GM18867 (cell line): ENCODE measurements at regions not wholly inside any gene's neighbourhood (a gene's known extent, or its start where the extent isn't known, plus 50 kb on each side); places are given as distances from the start of the nearest gene placed in this dataset.

Experiments
- ATAC-seq: cut with Tn5 transposase; IDR thresholded peaks from one replicate; pipeline ENCODE4 v1.9.1; 2021; ENCODE audit warnings: mild to moderate bottlenecking, moderate library complexity; ENCODE audit not compliant: unreplicated experiment

GRCh38 chr6:76702187-76702586 lies 629.7 kb upstream of the IMPG1 start:
- ATAC-seq, result no peak

DNA sequence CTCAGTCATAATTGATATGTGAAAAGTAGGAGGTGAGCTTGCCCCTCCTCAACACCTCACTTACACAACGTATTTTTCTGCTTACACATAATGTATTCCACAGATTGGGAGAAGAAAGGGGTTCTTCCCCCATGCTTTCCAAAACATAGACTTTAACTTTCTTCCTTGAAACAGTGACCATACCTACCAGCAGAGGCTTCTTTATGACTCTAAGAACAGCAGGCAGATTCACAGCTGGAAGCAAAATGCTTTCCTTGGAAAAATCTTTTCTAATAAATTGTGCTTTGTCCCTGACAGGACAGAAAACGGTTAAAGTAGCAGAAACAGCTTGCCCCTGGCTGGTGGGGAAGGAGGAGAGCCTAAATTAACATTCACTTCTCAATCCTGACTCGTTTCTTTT lies 629.1 kb upstream of the IMPG1 start:
- no peak for ATAC-seq

DNA sequence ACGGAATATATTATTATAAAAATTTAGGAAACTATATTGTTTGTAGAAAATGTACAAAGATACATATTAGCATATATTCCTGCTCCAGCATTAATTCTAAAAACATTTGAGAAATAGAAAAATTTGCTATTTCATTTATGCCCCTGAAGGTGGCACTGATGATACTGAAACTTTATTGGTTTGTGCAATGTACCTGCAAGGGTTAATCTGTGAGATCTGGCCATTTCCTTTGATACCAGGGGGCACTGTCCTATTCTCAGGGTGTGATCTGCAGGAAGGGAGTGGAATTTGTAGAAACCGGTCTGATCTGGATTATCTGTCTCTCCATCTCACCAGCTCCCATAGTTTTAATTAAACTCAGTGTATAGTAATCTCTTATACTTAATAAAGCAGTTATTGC lies 625.1 kb upstream of the IMPG1 start:
- no peak for ATAC-seq

GRCh38 chr6:76694795-76695194 lies 622.3 kb upstream of the IMPG1 start:
- no peak for ATAC-seq

GRCh38 chr6:76684875-76685274 lies 612.4 kb upstream of the IMPG1 start:
- ATAC-seq, result no peak

DNA sequence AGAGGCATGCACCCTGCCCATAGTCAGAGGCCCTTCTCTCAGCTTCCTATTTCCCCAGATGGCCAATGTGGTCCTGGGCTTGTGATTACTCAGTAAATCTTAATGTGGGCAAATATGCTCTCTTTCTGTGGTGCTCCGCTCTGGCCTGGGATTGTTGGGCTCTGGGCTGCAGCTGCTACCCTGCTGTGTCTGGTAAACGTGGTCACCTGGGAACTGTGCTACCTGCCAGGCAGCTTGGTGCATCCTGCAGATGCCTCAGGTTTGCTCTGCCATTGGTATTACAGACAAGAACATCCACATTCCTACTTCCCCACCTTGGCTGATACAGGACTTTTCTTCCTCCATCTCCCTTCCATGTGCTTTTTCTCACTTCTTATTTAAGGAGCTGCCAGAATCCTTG lies 611.5 kb upstream of the IMPG1 start:
- no peak for ATAC-seq

DNA sequence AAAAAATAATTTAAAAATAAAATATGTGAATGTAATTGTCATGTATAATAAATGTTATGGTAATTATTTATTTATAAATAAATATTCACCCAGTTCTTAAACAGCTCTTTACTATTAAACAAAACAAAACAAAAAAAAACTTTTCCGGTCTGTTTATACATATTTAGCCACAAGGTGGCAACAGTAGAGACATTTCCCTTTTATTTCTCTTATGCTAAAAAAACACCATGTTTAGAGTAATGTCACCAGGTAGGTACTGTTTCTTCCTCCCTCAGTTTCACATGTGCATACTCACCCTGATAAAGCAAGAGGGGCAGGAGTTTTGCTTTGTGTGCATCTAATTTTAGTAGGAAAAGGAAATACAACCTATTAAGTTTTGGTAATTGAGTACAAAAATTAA lies 610.4 kb upstream of the IMPG1 start:
- ATAC-seq, result peak; percentile 78

- ATAC-seq, result no peak
Measured at GRCh38 chr6:76681781-76682180, 609.3 kb upstream of the IMPG1 start.

GRCh38 chr6:76677017-76677416 lies 604.6 kb upstream of the IMPG1 start:
- ATAC-seq, result peak; percentile 91

GRCh38 chr6:76671751-76672150 lies 599.3 kb upstream of the IMPG1 start:
- ATAC-seq, result no peak

DNA sequence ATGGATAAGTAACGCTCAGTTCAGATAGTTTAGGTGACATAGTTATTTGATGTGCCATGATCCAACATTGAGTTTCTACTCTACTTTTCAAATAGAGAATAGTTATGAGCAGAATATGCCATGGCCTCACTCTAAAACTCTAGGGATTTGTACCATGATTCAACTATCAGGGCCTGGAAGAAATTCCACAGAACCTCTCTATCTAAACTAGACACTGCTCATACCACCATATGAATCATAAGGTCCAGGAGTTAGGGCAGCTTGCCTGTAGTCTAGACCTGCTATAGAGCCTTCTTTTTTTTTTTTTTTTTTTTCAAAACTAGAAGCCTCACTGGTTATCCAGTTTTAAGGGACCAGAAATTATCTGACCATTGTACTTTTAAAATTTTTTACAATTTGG lies 571.8 kb upstream of the IMPG1 start:
- no peak for ATAC-seq

DNA sequence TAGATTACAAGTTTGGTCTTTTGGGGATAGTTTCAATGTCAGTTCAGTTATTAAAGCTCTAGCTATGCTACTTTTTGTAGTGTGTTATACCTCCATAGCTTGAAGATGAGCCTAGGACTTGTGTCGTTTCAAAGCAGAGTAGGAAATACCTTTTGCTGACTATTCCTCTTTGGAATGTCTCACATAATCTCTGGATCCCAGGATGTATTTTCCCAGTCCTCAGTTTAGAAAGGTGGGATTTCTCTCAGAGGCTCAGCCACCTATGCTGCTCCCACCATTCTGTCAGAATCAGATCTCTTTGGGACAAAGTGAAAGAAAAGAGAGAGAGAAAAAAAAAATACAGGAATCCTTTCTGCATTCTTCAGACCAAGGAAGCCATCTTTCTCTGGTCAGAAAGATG lies 567.5 kb upstream of the IMPG1 start:
- no peak for ATAC-seq

- ATAC-seq, result no peak
Measured at GRCh38 chr6:76634695-76635094, 562.2 kb upstream of the IMPG1 start.

DNA sequence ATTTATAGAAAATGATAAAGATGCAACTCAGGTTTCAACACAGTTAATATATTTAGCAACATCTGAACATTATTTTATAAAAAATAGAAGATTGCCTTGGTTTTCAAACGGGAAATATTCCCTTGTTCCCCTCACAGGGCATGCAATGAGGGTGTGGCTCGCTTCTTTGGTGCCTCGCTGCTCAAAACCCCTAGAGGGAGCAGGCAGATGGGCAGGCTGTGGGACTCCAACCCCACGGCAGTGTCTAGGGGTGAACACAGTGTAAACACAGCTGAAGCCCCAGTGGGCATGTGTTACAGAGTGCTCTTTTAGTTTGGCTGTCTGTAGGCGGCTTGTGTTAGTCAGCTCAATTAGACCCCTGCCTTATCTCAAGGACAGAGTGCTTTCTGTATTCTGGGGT lies 560.8 kb upstream of the IMPG1 start:
- peak; percentile 67 for ATAC-seq

GRCh38 chr6:76631622-76632021 lies 559.2 kb upstream of the IMPG1 start:
- no peak for ATAC-seq

- no peak for ATAC-seq
Measured at GRCh38 chr6:76615395-76615794, 542.9 kb upstream of the IMPG1 start.

DNA sequence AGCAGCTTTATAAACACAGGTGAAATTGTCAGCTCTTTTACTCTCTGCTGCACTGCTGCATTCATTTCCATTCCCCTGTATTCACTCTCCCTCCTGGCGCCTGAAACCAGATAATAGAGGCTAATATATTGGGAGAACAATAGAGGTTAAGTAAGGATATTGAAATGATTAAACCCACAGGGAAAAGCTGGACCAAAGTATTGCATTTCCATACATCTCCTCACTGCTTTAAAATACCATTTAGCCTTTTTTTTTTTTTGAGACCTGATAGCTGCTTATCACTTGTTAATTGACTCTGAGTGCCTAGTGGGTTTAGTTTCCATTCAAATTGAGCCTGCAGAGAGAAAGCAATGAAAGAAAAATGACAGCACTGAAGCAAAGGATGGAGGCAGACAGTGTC lies 540.5 kb upstream of the IMPG1 start:
- no peak for ATAC-seq

DNA sequence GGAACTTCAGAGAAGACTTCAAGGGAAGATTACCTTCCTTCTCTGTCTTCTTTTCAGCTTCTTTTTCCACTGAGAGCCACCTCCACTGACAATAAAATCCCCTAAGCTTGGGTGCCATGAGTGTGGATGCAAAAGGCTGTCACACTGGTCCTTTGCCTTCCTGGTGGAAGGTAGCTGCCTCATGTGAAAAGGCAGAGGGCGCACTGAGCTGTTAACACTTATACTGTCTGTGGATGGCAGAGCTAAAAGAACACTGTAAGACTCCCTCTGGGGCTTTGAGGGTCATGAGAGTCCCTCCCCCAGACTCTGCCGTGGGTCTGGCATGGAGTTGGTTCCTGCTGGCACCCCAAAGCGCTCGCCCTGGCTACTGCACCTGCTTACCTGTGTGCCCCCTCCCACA lies 536.7 kb upstream of the IMPG1 start:
- no peak for ATAC-seq

- ATAC-seq, result no peak
Measured at GRCh38 chr6:76594109-76594508, 521.6 kb upstream of the IMPG1 start.

- ATAC-seq, result no peak
Measured at GRCh38 chr6:76593668-76594067, 521.2 kb upstream of the IMPG1 start.

DNA sequence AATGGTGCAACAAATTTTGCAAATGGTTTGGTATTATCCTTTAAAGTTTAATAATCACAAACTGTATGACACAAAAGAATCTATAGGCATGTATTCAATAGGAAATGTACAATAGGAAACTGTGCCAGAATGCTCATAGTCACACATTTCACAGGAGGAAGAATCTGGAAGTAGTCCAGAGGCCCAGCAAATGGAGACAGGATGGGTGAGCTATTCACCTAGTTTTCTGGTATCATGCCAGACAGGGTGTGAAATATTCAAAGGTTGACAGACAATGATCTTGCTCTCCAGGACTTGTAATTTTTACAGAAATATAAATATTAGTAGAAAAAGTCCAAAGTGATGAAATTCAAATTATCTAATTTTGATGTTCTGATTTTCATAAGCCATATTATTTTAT lies 520.1 kb upstream of the IMPG1 start:
- no peak for ATAC-seq

DNA sequence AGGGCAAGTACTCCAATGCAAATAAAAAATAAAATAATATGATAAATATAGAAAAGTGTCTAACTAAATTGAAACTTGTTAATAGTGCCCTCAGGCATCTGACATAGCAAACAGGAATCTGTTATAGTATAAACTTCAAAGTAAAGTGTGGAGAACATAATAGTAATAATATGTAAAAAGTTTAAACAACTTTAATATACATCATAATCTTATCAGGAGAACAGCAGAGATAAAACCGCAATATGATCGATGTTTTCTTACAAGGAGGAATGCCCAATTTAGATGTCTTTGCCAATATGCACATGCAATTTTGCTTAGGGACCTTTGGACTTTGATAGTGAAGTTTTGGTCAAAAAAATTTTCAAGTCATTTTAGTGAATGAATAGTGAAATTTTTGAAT lies 514.8 kb upstream of the IMPG1 start:
- no peak for ATAC-seq

DNA sequence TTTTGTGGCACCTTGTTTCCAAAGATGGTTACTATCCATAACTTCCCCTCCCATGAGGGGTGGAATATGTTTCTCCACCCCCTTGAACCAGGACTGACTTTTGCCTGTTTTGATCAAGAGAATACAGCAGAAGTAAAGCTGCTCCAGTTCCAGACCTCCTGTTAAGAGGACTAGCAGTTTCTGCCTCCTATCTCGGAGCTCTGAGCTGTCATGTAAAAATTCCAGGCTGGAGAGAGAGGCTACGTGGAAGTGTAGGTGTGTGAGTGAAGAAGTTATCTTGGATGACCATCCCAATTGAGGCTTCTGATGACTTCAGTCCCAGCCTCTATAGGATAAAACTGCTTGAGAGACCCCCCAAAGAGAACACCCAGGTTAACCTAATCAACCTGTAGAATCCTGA lies 511.7 kb upstream of the IMPG1 start:
- no peak for ATAC-seq

DNA sequence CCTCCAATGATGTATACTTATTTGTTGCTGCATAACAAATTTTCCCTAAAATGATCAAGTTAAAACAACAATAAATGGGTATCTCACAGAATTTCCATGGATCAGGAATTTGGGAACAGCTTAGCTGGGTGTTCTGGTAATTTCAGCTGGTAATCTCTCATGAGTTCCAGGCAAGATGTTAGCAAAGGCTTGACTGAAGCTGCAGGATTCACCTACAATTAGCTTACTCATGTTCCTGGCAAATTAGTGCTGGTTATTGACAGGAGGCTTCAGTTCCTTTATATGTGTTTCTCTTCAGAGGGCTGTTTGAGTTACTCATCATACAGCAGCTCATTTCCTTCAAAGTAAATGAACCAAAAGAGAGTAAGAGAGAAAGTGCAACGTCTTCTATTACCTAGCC lies 506.3 kb upstream of the IMPG1 start:
- ATAC-seq, result no peak
